ENCODE measurements at regions not wholly inside any gene's neighbourhood (a gene's known extent, or its start where the extent isn't known, plus 50 kb on each side); places are given as distances from the start of the nearest gene placed in this dataset.

- no peaks in the 10 kb centered on the region for H3K9me3 ChIP-seq (ENCODE audit: control extremely low read depth in 1 of 3, control insufficient read depth in 2 of 3, insufficient read depth in 1 of 3, low read length in 2 of 3)
- no peak for TF ChIP-seq EZH2 (IDR thresholded peaks at IDR 0.05; ENCODE audit: borderline replicate concordance, insufficient read depth, low read depth, low read length, poor library complexity, severe bottlenecking)
- TF ChIP-seq, protein P1, sequence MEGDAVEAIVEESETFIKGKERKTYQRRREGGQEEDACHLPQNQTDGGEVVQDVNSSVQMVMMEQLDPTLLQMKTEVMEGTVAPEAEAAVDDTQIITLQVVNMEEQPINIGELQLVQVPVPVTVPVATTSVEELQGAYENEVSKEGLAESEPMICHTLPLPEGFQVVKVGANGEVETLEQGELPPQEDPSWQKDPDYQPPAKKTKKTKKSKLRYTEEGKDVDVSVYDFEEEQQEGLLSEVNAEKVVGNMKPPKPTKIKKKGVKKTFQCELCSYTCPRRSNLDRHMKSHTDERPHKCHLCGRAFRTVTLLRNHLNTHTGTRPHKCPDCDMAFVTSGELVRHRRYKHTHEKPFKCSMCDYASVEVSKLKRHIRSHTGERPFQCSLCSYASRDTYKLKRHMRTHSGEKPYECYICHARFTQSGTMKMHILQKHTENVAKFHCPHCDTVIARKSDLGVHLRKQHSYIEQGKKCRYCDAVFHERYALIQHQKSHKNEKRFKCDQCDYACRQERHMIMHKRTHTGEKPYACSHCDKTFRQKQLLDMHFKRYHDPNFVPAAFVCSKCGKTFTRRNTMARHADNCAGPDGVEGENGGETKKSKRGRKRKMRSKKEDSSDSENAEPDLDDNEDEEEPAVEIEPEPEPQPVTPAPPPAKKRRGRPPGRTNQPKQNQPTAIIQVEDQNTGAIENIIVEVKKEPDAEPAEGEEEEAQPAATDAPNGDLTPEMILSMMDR (IDR thresholded peaks at IDR 0.05) = no peak
- no peak overlapping the region for H3K27ac ChIP-seq (ENCODE audit: low read length in 2 of 2)
- no peak overlapping the region for H2AFZ ChIP-seq (ENCODE audit: insufficient read depth, low read depth, low read length, poor library complexity, severe bottlenecking)
- ATAC-seq (ENCODE audit: low read depth) (no peak), DNase-seq (no peak)
- no peaks in the 10 kb centered on the region for H3K27me3 Mint-ChIP-seq
- no peaks in the 10 kb centered on the region for H3K4me1 ChIP-seq (ENCODE audit: control insufficient read depth in 2 of 2, insufficient read depth in 2 of 2, low read length in 2 of 2)
- no peak overlapping the region for H3K4me3 Mint-ChIP-seq
- no peaks in the 10 kb centered on the region for H3K79me2 ChIP-seq (ENCODE audit: control insufficient read depth, insufficient read depth, low read length)
- H3K4me2 ChIP-seq (replicated peaks; ENCODE audit: low read depth, low read length, poor library complexity, severe bottlenecking) = no peak overlapping the region
- H3K4me3 ChIP-seq (ENCODE audit: control extremely low read depth in 1 of 5, extremely low read depth in 1 of 5, insufficient read depth in 1 of 5, low read depth in 2 of 5, low read length in 4 of 5) = no peak overlapping the region
- intact Hi-C loops (cut with micrococcal nuclease) = no loop called here
- ChIA-PET POLR2A (no interaction called here), CTCF (no interaction called here)
- H4K20me1 ChIP-seq (ENCODE audit: control insufficient read depth, insufficient read depth, low read length, poor library complexity, severe bottlenecking) = no peaks in the 10 kb centered on the region
- H3K9ac ChIP-seq (ENCODE audit: low read length) = no peak overlapping the region
- H3K4me1 Mint-ChIP-seq = no peaks in the 10 kb centered on the region
- no peak overlapping the region for H3K27ac Mint-ChIP-seq
- no peaks in the 10 kb centered on the region for H3K36me3 ChIP-seq (replicated peaks in 1 of 2; ENCODE audit: control extremely low read depth in 1 of 2, control insufficient read depth in 1 of 2, extremely low read depth in 1 of 2, insufficient read depth in 2 of 2, low read length in 1 of 2)
- H3K9me3 Mint-ChIP-seq (ENCODE audit: insufficient read depth) = no peaks in the 10 kb centered on the region
- no CpG with 5 or more reads among the region's 1 CpG for WGBS (ENCODE audit: insufficient coverage)
- H3K27me3 ChIP-seq (replicated peaks in 1 of 4; ENCODE audit: control extremely low read depth in 1 of 4, control insufficient read depth in 3 of 4, insufficient read depth in 4 of 4, low read length in 3 of 4) = no peaks in the 10 kb centered on the region
These were observed 102.8 kb downstream of the GLUD2 start for GRCh38 chrX:121150217-121150616.

- Histone ChIP-seq H3K36me3 (replicated peaks in 1 of 2; ENCODE audit: control extremely low read depth in 1 of 2, control insufficient read depth in 1 of 2, extremely low read depth in 1 of 2, insufficient read depth in 2 of 2, low read length in 1 of 2) (no peaks in the 10 kb centered on the region), H3K4me2 (replicated peaks; ENCODE audit: low read depth, low read length, poor library complexity, severe bottlenecking) (no peak overlapping the region), H3K4me1 (ENCODE audit: control insufficient read depth in 2 of 2, insufficient read depth in 2 of 2, low read length in 2 of 2) (no peaks in the 10 kb centered on the region), H3K9ac (ENCODE audit: low read length) (no peak overlapping the region), H3K79me2 (ENCODE audit: control insufficient read depth, insufficient read depth, low read length) (no peaks in the 10 kb centered on the region), H4K20me1 (ENCODE audit: control insufficient read depth, insufficient read depth, low read length, poor library complexity, severe bottlenecking) (no peaks in the 10 kb centered on the region), H3K9me3 (ENCODE audit: control extremely low read depth in 1 of 3, control insufficient read depth in 2 of 3, insufficient read depth in 1 of 3, low read length in 2 of 3) (no peaks in the 10 kb centered on the region), H3K27me3 (replicated peaks in 1 of 4; ENCODE audit: control extremely low read depth in 1 of 4, control insufficient read depth in 3 of 4, insufficient read depth in 4 of 4, low read length in 3 of 4) (no peaks in the 10 kb centered on the region), H2AFZ (ENCODE audit: insufficient read depth, low read depth, low read length, poor library complexity, severe bottlenecking) (no peak overlapping the region), H3K4me3 (ENCODE audit: control extremely low read depth in 1 of 5, extremely low read depth in 1 of 5, insufficient read depth in 1 of 5, low read depth in 2 of 5, low read length in 4 of 5) (no peak overlapping the region), H3K27ac (ENCODE audit: low read length in 2 of 2) (no peak overlapping the region)
- no peaks in the 10 kb centered on the region for H3K4me1 Mint-ChIP-seq
- H3K27ac Mint-ChIP-seq = no peak overlapping the region
- no peak for DNase-seq
- WGBS (ENCODE audit: insufficient coverage) = no CpG with 5 or more reads among the region's 4 CpGs
- ChIA-PET CTCF (no interaction called here), POLR2A (no interaction called here)
- no peak for ATAC-seq (ENCODE audit: low read depth)
- no peaks in the 10 kb centered on the region for H3K9me3 Mint-ChIP-seq (ENCODE audit: insufficient read depth)
- TF ChIP-seq, protein P1 (IDR thresholded peaks at IDR 0.05) = no peak
- no peak for TF ChIP-seq EZH2 (IDR thresholded peaks at IDR 0.05; ENCODE audit: borderline replicate concordance, insufficient read depth, low read depth, low read length, poor library complexity, severe bottlenecking)
- H3K4me3 Mint-ChIP-seq = no peak overlapping the region
- H3K27me3 Mint-ChIP-seq = no peaks in the 10 kb centered on the region
- intact Hi-C loops (cut with micrococcal nuclease) = no loop called here
These were observed 103.9 kb downstream of the GLUD2 start for GRCh38 chrX:121151293-121151692.

Measured in B cell (primary cell).